HPDE6-E6E7 (cell line): ENCODE measurements at regions not wholly inside any gene's neighbourhood (a gene's known extent, or its start where the extent isn't known, plus 50 kb on each side); places are given as distances from the start of the nearest gene placed in this dataset.

Source experiments
- DNase-seq: peaks from one replicate; pipeline ENCODE4 v3.0.0; 2011; ENCODE audit warnings: missing footprints; ENCODE audit errors: extremely low spot score

- DNase-seq, result no peak
Observed at GRCh38 chr15:95304151-95304946, 1026.2 kb upstream of the NR2F2 start.

GRCh38 chr15:95304947-95305400 is 1025.5 kb upstream of the NR2F2 start:
- DNase-seq, result no peak

GRCh38 chr15:95307115-95307514 is 1023.4 kb upstream of the NR2F2 start:
- DNase-seq, result no peak

GRCh38 chr15:95319242-95319641 is 1011.3 kb upstream of the NR2F2 start:
- no peak for DNase-seq

GRCh38 chr15:95323796-95324195 is 1006.7 kb upstream of the NR2F2 start:
- no peak for DNase-seq

GRCh38 chr15:95324656-95325055 is 1005.8 kb upstream of the NR2F2 start:
- DNase-seq, result no peak

GRCh38 chr15:95325763-95326404 is 1004.6 kb upstream of the NR2F2 start:
- DNase-seq, result no peak

GRCh38 chr15:95326431-95327182 is 1003.9 kb upstream of the NR2F2 start:
- DNase-seq, result no peak

GRCh38 chr15:95327183-95327525 is 1003.3 kb upstream of the NR2F2 start:
- DNase-seq, result no peak

GRCh38 chr15:95327661-95328060 is 1002.8 kb upstream of the NR2F2 start:
- DNase-seq, result no peak

- DNase-seq, result no peak
Observed at GRCh38 chr15:95328559-95328958, 1001.9 kb upstream of the NR2F2 start.

- no peak for DNase-seq
Observed at GRCh38 chr15:95329362-95329761, 1001.1 kb upstream of the NR2F2 start.

- no peak for DNase-seq
Observed at GRCh38 chr15:95341686-95342085, 988.8 kb upstream of the NR2F2 start.

GRCh38 chr15:95345867-95346266 is 984.6 kb upstream of the NR2F2 start:
- no peak for DNase-seq

- no peak for DNase-seq
Observed at GRCh38 chr15:95346721-95347475, 983.6 kb upstream of the NR2F2 start.

- DNase-seq, result no peak
Observed at GRCh38 chr15:95347837-95348236, 982.7 kb upstream of the NR2F2 start.

GRCh38 chr15:95350908-95351307 is 979.6 kb upstream of the NR2F2 start:
- no peak for DNase-seq

GRCh38 chr15:95352631-95353187 is 977.8 kb upstream of the NR2F2 start:
- DNase-seq, result no peak

GRCh38 chr15:95353512-95353911 is 977.0 kb upstream of the NR2F2 start:
- no peak for DNase-seq

- no peak for DNase-seq
Observed at GRCh38 chr15:95359966-95360365, 970.5 kb upstream of the NR2F2 start.

- no peak for DNase-seq
Observed at GRCh38 chr15:95362306-95362705, 968.2 kb upstream of the NR2F2 start.

- DNase-seq, result no peak
Observed at GRCh38 chr15:95363646-95364045, 966.9 kb upstream of the NR2F2 start.
